Femur (tissue), 1 donor: ENCODE measurements at regions not wholly inside any gene's neighbourhood (a gene's known extent, or its start where the extent isn't known, plus 50 kb on each side); places are given as distances from the start of the nearest gene placed in this dataset.
"Not testable (repeated sequence)": the region's sequence is repeated elsewhere in the genome, so short reads cannot be mapped to it uniquely, and the experiment has no call there.

Experiments
- DNase-seq: peaks from one replicate; pipeline ENCODE4 v3.0.0-alpha.2; 2017

DNA sequence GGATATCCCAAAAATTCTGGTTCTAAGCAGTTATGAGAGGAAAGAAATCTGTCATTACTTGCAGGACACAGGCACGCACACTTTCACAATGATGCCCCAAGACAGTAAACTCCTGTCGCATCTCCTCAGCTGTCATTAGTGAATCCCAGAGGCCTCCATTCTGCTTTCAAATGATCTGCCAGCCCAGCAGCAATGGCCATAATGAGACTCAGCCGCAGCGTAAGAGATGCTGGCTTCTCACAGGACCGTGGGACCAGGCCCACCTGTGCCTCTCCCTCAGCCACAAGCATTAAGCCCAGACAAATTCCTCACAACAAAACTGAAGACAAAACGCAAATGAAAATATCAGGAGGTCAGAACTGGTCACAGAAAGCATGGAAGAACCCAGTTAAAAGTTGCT is 98.0 kb upstream of the VLDLR start:
- DNase-seq: no peak

DNA sequence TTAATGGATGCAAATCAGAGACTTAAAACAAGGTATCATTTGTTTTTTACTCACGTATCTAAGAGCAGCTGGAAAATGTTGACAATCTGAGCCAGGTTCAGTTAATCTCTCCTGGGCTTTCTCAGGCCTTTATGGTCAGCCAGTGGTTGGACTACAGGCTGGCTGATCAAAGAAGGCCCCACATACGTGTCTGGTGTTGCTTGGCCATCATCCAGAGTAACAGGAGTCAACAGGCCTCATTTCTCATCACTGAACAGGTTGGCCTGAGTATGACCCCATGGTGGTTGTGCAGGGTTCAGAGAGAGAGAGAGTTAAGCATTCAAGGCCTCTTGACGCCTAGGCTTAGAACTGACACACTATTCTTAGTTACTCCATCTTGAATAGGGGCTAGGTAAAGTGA is 97.0 kb upstream of the VLDLR start:
- DNase-seq: no peak

DNA sequence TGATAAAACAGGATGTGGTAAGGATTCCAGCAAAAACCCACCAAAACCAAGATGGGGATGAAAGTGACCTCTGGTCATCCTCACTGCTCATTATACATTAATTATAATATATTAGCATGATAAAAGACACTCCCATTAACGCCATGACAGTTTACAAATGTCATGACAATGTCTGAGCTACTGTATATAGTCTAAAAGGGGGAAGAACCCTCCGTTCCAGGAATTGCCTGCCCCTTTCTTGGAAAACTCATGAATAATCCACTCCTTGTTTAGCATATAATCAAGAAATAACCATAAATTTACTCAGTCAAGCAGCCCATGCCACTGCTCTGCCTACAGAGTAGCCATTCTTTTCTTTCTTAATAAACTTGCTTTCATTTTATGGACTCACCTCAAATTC is 96.4 kb upstream of the VLDLR start:
- no peak for DNase-seq

DNA sequence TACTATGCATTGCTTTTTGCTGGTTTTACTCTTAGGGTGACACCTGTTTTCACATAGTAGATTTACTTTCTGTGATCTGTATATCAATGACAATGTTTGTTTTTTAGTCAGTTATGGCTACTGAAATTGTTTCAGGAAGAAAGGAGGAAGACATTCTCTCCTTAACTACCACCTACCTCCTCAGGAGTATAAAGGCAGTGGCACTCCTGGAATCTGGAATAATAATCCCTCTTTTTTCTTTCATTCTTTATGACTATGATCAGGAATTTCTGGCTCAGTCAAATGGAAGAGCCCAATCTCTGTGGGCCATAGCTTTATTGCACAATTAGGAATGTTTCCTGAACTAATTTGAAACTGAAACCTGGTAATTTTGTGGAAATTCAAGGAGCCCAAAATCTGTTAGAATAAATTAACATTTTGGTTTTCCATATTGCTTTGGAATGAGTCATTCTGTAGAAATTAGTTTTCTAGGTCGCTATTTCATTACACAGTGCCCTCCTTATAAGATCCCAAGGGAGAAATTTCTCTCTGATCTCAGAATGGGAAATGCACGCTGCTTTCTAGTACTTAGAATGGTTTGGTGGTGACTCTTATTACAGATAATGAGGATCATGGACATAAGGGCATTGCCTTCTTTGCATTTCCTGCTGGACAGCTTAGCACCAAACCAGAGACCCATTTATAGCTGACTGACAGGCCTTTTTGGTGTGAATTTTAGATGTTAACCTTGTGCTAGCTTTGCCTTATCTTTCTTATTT is 95.3 kb upstream of the VLDLR start:
- no peak for DNase-seq

DNA sequence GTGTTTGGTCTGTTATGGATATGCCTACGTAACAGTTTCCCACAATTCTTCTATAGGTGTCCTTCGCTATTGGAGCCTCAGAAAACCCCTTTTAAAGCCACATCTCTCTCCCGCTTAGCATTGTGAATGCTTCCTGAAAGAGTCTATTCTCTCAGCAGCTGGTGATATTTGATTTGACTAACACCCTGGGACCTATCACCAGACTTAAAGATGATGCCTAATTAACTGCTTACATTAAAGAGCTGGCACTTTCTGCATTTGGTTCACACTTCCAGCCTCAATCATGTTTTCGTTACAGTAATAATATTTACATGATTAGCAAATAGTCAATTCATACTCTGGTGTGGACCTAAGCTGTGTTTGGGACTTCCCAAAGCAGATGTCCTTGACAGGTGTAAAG is 90.1 kb upstream of the VLDLR start:
- DNase-seq: no peak

DNA sequence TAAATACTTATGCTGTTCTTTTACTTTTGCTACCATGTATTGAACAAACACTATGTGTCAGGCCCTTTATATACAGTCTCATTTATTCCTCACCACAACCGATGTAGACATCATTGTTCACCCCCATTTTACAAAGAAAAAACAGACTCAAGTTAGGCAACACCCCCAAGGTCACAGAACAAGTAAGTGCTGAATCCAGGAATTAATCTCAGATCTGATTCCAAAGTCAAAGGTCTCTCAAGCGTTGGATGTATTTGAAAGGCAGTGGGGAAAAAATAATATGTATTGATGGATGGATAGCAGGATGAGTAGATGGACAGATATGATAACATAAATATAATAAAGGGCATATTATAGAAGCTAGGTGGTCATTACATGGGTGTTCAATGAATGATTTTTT is 85.1 kb upstream of the VLDLR start:
- no peak for DNase-seq

DNA sequence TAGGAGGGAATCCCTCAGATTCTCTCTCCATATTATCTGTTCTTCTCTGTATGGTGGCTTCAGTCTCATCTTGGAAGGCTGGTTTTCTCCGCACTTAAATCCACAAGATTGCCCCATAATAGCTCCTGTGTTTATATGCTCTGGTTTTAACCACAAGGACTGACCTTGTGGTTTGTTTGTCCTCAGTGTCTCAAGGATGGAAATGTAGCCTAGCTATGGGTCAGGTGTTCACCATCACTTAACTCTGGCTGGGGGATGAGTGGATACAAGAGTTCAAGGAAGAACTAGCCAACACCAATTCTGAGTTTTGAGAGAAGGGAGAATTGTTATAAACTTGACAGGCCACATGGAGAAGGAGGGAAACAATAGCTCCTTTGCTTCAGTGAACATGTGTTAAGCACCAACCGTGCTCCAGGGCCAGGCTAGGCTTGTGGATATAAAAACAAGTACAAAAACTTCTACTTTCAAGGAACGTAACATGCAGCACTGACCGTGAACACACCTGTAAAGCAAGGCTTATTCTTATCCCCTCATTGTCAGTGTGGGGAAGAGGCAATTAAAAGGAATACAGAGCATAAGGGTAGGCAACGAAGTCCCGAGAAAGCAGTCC is 75.6 kb upstream of the VLDLR start:
- DNase-seq: no peak

DNA sequence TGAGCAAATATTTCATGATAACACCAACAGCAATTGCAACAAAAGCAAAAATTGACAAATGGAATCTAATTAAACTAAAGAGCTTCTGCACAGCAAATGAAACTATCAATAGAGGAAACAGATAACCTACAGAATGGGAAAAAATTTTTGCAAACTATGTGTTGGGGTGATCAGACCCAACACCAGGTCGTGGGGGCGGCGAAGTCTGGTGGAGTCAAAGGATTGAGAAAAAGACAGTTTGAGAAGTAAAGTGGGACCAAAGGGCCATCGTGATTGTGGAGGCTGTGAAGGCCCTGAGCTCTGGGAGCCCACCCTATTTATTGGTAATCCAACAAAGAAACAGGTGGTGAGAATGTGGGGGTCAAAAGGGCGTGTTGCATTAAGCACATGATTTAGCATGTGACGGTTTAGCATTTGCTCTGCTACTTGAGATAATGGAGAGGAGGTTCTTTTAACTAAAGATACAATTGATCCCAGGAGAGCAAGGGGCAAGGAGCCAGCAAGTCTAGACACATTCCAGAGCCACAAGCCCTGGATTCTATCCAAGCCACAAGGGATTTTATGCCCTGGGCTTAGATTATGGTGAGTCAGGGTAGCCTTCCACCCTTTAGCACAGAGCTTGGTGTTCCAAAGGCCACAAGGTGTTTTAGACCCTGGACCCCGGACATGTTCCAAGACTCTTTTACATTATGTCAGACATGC is 65.5 kb upstream of the VLDLR start:
- DNase-seq: not testable (repeated sequence)

DNA sequence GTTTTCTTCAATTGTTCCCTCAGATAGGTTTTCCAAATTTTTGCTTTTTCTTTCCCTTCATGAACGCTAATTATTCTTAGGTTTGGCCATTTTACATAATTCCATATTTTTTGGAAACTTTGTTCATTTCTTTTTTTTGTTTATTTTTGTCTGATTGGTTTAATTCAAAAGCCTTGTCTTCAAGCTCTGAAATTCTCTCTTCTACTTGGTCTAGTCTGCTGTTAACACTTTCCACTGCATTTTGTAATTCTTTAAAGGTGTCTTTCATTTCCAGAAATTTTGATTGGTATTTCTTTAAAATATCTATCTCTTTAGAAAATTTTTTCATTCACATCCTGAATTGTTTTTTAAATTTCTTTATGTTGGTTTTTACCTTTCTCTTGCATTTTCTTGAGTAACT is 63.9 kb upstream of the VLDLR start:
- DNase-seq: no peak

DNA sequence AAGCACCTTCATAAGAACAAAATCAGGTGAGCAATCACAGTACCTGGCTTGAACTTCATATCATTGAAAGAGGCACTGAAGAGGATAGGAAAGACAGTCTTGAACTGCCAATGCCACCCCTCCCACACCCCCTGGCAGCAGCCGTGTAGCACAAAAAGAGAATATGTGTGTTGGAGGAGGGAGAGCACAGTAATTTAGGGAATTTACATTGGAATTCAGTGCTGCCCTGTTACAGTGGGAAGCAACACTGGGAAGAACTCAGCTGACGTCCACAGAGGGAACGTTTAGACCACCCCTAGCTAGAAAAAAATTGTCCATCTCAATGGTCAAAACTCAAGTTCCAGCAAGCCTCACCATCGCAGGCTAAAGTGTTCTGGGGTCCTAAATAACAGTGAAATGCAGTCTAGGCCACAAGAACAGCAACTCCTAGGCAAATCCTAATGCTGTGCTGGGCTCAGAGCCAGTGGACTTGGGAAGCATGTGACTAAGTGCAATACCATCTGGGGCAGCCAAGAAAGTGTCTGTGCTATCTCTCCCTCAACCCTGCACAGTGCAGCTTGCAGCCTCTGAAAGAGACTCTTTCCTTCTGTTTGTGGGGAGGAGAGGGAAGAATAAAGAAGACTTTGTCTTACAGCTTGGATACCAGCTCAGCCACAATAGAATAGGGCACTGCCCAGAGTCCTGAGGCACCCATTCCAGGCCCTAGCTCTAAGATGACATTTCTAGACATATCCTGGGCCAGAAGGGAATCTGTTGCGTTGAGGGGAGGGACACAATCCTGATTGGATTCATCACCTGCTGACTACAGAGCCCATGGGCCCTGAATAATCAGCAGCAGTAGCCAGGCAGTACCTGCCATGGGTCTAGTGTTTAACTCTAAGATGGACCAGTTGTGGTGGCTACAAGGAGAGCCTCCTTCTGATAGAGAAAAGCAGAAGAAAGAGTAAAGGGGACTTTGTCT is 62.1 kb upstream of the VLDLR start:
- DNase-seq: peak; percentile 85

DNA sequence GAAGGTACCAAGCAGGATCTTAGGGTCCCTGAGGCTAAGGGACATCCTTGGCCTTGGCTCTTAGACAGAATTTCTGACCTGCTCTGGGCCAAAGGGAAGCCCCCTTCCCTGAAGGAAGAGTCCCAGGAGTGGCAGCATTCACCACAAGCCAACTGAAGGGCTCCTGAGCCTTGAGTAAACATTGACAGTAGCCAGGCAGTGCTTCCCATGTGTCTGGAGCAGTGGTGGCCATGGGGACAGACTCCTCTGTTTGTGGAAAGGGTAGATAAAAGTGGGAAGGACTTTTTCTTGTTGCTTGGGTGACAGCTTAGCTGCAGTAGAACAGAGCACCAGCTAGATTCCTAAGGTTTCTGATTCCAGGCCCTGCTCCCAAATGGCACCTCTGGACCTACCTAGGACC is 61.4 kb upstream of the VLDLR start:
- DNase-seq: no peak

DNA sequence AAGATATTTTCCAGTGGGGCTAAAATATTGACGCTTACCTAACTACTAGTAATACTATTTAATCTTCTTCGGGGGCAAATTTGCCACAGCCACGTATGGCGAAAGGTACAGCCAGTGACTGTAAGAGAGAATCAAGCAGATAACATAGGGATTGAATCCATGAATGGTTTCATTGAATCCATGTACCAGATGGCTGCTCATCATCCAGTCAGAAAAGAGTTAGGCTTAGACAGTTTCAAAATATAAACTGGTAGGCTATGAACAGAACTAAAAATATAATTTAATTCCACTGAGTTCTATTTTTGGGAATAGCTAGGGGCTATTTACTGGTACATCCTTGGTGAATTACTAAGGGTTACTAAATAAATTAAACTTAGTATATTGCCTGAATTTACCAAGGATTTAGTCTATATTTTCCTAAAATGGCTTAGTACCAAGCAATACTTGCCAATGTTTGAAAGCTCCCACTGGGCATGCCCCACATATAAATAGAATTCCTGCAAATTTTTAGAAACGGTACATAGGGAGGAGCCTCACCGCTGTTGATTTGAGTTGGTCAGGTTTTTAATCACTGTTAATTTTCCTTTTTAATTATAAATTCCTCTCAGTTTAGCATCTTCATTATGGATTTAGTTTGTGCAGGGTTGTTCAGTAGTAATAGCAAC is 55.8 kb upstream of the VLDLR start:
- DNase-seq: no peak

DNA sequence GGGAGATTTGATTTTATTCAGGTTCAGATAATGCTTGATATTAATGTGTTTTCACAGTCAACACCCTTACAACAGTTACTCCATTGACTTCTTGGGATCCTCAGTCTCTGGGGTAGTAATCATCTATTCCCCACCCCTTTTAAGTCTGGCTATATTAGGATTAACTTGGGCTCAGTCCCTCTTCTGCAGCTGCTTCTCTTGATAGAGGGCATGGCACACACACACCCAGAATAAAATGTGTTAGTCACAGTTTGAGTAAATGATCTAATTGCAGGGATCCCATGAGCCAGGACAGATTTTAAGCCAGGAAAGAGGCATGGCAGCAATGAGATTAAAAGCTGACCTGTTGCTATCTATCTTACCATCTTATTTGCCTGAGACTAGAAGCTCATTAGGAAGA is 53.7 kb upstream of the VLDLR start:
- no peak for DNase-seq

DNA sequence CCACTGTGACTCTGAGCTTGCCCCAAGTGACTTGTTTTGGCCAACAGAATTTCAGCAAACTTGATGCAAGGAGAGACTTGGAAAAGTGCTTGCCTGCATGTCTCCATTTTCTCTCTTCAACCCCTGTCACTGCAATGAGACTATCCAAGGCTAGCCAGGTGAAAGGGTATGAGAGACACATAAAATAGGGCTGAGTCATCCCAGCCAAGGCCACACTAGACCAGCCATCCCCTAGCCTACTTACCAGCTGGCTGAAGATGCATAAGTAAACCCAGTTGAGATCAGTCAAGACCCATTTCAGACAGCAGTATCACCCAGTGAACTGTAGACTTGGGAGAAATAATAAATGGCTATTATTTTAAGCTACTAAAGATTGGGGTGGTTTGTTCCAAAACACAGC is 52.9 kb upstream of the VLDLR start:
- DNase-seq: no peak

DNA sequence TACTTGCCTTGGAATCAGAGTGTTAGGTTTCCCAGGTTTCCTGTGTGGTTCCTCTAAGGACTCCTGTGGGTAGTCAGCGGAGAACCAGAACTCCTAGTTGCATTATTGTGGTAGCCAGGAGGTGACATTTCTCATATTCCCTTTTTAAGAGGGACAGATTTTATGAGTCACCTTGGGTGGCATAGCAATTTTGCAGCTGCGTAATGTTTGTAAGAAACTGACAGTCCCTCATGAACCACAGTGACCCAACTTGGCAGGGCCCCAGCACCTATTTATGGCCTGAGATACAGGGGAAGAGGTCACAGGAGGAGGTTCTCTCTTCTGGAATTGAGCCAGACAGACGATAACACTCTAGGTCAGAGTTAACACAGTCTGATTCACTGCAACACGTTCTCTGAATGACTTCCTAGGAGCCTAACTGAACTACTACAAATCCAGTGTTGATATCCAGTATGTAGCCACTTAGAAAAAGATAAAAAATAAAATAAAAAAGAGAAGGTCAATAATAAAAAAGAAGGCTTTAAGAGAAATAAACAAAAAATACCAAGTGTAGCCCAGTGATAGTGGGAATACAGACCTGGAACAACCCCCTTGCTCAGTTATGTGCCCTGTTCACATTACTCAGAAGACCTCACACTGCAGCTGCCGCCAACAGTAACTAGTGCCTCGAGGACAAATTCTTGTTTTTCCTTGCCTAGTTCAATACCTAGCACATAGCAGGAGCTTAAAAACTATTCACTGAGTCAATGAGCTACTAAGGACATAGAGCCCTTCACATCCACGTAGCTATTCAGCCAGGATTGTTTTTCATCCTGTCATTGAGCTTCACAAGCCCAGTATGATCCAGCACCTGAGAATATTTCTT is 50.7 kb upstream of the VLDLR start:
- DNase-seq: peak; percentile 77
